Inferior parietal cortex (tissue), 1 donor: ENCODE measurements at regions not wholly inside any gene's neighbourhood (a gene's known extent, or its start where the extent isn't known, plus 50 kb on each side); places are given as distances from the start of the nearest gene placed in this dataset.

Source experiments
- DNase-seq: peaks from one replicate; pipeline ENCODE4 v3.0.0-alpha.2; 2016; ENCODE audit errors: extremely low spot score

GRCh38 chr5:167578977-167579692 is 712.3 kb upstream of the WWC1 start:
- no peak for DNase-seq

GRCh38 chr5:167579693-167580055 is 711.8 kb upstream of the WWC1 start:
- DNase-seq: no peak

- no peak for DNase-seq
These were observed 710.8 kb upstream of the WWC1 start for GRCh38 chr5:167580608-167581007.

- DNase-seq: no peak
These were observed 709.2 kb upstream of the WWC1 start for GRCh38 chr5:167582283-167582682.

- no peak for DNase-seq
These were observed 708.6 kb upstream of the WWC1 start for GRCh38 chr5:167582886-167583285.

GRCh38 chr5:167585184-167585583 is 706.3 kb upstream of the WWC1 start:
- no peak for DNase-seq

- DNase-seq: no peak
These were observed 703.5 kb upstream of the WWC1 start for GRCh38 chr5:167587772-167588437.

GRCh38 chr5:167592114-167592513 is 699.3 kb upstream of the WWC1 start:
- DNase-seq: no peak

- no peak for DNase-seq
These were observed 698.0 kb upstream of the WWC1 start for GRCh38 chr5:167593329-167594060.

GRCh38 chr5:167594061-167594435 is 697.4 kb upstream of the WWC1 start:
- no peak for DNase-seq

- no peak for DNase-seq
These were observed 696.7 kb upstream of the WWC1 start for GRCh38 chr5:167594750-167595149.

GRCh38 chr5:167595196-167595595 is 696.2 kb upstream of the WWC1 start:
- DNase-seq: no peak

GRCh38 chr5:167598166-167598565 is 693.3 kb upstream of the WWC1 start:
- no peak for DNase-seq

GRCh38 chr5:167602067-167602466 is 689.4 kb upstream of the WWC1 start:
- DNase-seq: no peak

GRCh38 chr5:167603135-167603534 is 688.3 kb upstream of the WWC1 start:
- DNase-seq: no peak

GRCh38 chr5:167608390-167609272 is 682.8 kb upstream of the WWC1 start:
- DNase-seq: no peak

- no peak for DNase-seq
These were observed 677.0 kb upstream of the WWC1 start for GRCh38 chr5:167614294-167615021.

GRCh38 chr5:167616043-167616890 is 675.2 kb upstream of the WWC1 start:
- DNase-seq: no peak

GRCh38 chr5:167623354-167623753 is 668.1 kb upstream of the WWC1 start:
- no peak for DNase-seq

- DNase-seq: no peak
These were observed 667.4 kb upstream of the WWC1 start for GRCh38 chr5:167624053-167624452.
